ENCODE measurements at regions not wholly inside any gene's neighbourhood (a gene's known extent, or its start where the extent isn't known, plus 50 kb on each side); places are given as distances from the start of the nearest gene placed in this dataset.
"Not testable (repeated sequence)": the region's sequence is repeated elsewhere in the genome, so short reads cannot be mapped to it uniquely, and the experiment has no call there.

DNA sequence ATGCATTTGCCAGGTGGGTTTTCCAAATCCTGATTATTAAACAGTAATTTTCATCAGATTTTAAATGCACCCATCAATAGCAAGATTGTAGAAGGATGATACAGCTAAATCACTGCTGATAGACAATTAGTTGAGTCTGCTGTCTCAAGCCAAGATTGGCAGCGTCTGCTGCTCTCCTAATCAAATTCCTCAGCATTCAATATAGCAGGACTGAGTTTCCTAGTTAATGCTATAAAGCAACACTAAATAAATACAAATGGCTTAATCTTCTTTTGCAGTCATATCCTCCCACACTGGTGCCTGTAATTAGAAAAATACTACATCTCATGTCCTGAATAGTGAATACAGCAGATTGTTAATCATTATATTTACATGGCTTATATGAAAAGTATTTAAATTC, 1028.8 kb downstream of the ADGRL2 start:
- no peak for DNase-seq (ENCODE audit: low read depth)

DNA sequence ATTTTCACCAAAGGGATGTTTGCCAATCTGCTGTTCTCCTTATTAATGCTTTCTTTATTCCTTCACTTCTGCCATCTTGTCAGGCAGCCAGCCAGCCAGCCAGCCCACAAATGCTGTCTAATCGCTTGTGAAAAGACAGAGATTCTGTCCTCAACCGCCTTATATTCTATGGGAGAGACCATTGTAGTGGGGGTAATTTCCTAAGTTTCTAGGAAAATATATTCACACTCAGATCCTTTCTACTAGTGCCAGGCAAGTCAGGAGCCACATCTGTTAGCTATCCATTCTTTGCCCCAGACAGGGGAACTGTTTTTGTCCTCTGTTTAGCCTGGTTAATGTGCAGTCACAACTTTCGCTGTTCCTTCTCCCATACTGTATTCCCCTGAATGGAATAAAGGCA, 1023.1 kb downstream of the ADGRL2 start:
- DNase-seq (ENCODE audit: low read depth) = no peak

DNA sequence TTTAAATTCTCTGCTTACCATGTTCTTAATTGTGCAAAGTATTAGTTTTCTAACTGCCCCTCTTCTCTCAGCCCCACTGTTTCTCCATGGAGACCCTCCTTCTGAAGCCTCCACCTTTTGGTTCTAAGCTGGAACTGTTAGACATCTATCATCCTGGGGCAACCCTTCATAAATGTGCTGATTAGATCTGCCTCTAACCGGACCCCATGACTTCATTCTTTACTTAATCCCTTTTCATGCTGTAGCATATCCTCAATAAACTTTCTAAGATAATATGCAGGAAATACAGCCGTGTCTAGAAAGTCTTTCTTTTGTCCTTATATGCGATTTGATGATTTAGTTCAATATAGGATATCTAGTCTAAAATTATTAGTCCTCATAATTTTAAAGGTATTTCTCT, 1020.1 kb downstream of the ADGRL2 start:
- DNase-seq (ENCODE audit: low read depth) = no peak

DNA sequence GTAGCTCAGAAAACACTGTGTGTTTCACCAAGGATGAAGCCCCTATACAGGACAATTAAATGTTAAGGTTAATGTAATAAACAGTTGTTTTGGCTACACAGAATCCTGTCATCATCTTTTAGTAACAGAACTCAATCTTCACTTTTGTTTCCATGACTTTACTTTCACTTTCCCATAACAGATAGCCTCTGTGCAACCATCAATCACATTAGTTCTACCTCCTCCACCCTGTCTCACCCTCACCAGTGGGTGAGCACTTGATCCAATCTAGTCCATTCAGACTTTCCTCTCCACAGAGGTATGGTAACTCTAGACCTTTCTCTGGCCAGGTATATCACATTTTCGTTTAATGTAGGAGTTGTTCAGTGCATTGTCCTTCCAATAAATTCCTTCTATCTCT, 1018.5 kb downstream of the ADGRL2 start:
- DNase-seq (ENCODE audit: low read depth) = no peak

- no peak for DNase-seq (ENCODE audit: low read depth)
These were observed 1017.9 kb downstream of the ADGRL2 start for GRCh38 chr1:82818586-82818985.

- no peak for DNase-seq (ENCODE audit: low read depth)
These were observed 1012.7 kb downstream of the ADGRL2 start for GRCh38 chr1:82813386-82813785.

- DNase-seq (ENCODE audit: low read depth) = no peak
These were observed 1009.9 kb downstream of the ADGRL2 start for GRCh38 chr1:82810601-82811000.

GRCh38 chr1:82807563-82807962, 1006.8 kb downstream of the ADGRL2 start:
- DNase-seq (ENCODE audit: low read depth) = no peak

DNA sequence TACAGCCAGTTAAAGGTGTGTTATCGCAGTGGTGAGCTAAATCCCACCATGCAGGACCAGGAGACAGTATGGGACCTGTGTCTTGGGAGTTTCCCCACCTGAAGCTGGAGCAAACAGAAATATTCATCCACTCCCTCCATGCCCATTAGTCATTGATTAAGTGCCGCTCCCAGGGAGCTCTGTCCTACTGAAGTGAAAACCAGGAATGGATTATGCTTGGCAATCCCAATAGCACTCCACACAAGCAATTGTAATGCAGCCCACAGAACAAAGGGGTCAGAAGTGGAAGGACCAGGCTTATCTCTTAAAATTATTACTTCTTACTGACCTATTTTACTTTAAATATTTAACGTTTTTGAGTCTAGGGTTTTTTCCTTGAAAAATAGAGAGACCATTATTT, 1005.4 kb downstream of the ADGRL2 start:
- DNase-seq (ENCODE audit: low read depth) = no peak

GRCh38 chr1:82801176-82801575, 1000.4 kb downstream of the ADGRL2 start:
- DNase-seq (ENCODE audit: low read depth) = no peak

GRCh38 chr1:82800721-82801120, 1000.0 kb downstream of the ADGRL2 start:
- no peak for DNase-seq (ENCODE audit: low read depth)

DNA sequence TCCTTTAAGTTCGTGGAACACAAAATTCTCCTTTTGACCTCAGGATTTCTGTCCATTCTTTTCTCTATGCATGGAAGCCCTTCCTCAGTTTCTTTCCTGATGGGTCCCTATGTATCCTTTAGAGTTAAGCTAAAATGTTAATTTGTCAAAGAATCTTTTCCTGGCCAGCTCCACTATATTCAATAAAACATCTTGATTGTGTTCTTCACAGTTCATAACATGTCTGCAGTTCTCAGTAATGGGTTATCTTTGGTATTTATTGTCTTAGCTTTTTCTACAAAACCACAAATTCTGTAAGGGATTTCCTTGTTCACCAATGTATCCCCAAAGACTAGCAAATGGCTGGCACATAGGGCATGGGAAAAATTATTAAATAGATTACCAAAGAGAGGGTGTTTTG, 998.5 kb downstream of the ADGRL2 start:
- DNase-seq (ENCODE audit: low read depth) = no peak

- DNase-seq (ENCODE audit: low read depth) = no peak
These were observed 994.9 kb downstream of the ADGRL2 start for GRCh38 chr1:82795508-82796149.

GRCh38 chr1:82792151-82792550, 991.4 kb downstream of the ADGRL2 start:
- DNase-seq (ENCODE audit: low read depth) = no peak

DNA sequence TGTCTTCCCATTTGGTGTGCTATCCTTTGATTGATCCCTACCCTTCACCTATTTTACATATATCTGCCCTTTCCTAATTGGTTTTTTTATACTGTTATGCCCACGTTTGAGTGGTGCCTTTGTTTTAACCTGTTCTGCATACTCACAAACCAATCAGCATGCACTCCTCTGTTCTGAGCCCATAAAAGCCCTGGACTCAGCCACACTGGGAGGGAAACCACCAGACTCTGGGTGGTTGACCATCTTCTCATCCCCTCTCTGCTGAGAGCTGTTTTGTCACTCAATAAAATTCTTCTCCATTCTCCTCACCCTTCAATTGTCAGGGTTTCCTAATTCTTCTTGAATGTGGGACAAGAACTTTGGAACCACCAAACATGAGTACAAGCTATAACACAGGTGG, 989.8 kb downstream of the ADGRL2 start:
- DNase-seq (ENCODE audit: low read depth) = no peak

DNA sequence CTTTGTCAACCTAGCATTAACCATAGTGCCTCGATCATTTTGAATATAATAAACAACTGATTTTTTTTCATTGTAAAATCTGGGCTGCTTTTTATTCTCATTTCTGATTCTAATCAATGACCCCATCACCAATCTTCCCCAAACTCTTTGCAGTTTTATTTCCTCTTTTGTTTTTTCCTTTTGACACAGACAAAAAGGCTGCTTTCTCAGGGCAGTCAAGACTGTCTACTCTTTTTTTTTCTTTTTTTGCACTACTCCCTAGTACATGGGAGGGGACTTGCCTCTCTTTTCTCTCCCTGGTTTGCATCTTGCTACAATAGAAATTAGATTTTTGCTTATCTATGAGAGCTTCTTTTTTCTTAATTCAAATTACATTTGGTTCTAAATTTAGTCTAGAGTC, 987.9 kb downstream of the ADGRL2 start:
- DNase-seq (ENCODE audit: low read depth) = no peak

DNA sequence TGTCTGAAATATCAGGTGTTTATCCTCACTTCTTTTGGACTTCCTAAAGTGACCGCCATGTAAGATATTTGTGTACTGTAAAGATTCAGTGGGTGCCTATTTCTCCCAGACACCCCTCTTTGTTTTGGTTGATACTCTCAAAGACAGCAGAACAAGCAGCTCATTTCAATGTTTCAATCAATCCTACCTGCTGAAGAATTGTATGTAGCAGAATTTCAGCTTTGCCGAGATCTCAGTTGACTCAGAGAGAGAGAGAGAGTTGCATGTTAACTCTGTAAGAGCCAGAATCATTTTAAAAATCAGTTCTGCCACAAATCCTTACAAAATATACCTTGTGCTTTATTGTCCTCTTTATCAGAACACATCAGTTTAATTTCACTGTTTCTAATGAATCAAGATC, 987.3 kb downstream of the ADGRL2 start:
- no peak for DNase-seq (ENCODE audit: low read depth)

DNA sequence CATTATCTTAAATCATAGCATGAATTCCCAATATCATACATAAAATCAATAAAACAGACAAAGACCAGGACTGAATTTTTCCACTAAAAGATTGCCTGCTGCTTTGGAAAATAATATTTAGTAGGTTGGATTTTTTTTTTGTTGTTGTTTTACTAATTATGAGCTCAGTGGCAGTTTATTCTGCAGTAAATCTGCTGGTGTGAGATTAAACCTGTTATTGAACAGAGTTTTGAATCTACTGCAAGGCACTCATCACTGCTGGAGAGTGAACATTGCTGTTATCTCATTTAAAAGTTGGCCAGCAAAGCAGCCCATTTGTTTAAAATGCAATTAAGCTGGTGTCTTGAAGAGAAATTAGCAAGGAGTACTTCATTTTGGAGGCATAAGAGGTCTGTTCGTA, 986.1 kb downstream of the ADGRL2 start:
- DNase-seq (ENCODE audit: low read depth) = no peak

- DNase-seq (ENCODE audit: low read depth) = no peak
These were observed 984.6 kb downstream of the ADGRL2 start for GRCh38 chr1:82785268-82785790.

DNA sequence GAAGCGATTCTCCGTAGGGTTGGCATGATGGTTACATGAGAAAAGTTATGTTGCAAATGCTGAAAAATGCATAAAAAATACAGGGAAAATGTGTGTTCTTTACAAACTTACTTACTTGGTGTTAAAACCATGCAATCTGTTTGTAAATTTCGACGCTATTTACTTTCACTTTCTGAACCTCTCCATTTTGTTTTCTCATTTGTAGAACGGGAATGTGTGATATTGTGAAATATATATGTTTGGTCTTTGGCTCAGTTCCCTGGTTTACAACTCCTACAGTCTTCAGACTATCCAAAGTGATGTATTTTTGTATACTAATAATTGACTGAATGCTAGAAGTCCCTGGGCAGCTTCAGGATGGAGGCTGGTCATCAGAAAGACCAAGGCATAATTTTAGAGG, 982.3 kb downstream of the ADGRL2 start:
- no peak for DNase-seq (ENCODE audit: low read depth)

- no peak for DNase-seq (ENCODE audit: low read depth)
These were observed 981.9 kb downstream of the ADGRL2 start for GRCh38 chr1:82782599-82782998.

- DNase-seq (ENCODE audit: low read depth) = no peak
These were observed 977.9 kb downstream of the ADGRL2 start for GRCh38 chr1:82778612-82779011.

DNA sequence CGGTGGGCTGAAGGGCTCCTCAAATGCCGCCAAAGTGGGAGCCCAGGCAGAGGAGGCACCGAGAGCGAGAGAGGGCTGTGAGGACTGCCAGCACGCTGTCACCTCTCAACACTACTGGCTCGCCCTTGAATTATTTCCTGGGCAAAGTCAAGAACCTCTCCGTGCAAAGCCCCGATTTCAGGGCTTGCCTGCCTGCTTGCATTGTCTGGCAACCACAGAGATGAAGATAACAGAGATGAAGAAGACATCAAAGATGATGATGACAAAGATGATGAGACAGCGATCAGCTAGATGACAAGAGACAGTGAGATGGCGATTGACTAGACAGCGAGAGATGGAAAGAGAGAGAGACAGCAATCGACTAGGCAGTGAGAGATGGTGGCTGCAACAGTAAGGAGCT, 976.5 kb downstream of the ADGRL2 start:
- DNase-seq (ENCODE audit: low read depth) = no peak

DNA sequence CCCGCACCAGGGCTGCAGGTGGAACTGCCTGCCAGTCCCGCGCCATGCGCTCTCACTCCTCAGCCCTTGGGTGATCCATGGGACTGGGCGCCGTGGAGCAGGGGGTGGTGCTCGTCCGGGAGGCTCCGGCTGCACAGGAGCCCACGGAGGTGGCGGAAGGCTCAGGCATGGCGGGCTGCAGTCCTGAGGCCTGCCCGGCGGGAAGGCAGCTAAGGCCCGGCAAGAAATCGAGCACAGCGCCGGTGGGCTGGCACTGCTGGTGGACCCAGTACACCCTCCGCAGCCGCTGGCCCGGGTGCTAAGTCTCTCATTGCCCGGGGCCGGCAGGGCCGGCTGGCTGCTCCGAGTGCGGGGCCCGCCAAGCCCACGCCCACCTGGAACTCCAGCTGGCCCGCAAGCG, 976.0 kb downstream of the ADGRL2 start:
- not testable (repeated sequence) for DNase-seq (ENCODE audit: low read depth)

All from T follicular helper cell (primary cell).